ENCODE measurements at regions not wholly inside any gene's neighbourhood (a gene's known extent, or its start where the extent isn't known, plus 50 kb on each side); places are given as distances from the start of the nearest gene placed in this dataset.

DNA sequence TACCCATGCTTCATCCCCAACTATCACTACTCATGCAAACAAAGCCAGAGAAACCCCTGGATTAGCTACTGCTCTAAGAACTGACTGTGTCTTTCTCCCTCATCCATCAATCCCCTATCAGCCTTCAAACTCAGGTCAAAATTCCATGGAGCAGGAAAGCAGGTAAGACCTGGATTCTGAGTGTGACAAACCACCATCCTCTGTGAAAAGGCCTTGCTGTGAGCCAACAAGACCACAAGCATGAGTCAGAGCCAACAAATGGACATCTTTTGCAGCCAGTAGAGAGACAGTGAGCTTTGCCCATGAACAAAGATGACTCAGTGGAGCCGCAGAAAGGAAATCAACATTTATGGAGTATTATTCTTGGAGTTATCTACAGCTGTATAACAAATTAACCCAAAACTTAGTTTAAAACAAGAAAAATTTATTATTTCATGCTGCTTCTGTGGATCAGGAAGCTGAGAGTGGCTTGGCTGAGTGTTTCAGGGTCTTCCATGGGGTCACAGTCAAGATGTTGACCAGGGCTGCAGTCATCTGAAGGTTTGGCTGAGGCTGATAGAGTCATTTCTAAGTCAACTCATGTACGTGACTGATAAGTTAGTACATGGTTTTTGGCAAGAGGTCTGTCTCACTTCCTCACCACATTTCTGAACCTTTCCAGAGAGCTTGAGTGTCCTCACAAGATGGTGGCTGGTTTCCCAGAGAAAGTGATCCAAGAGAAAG is 61.1 kb downstream of the PITPNM2 start:
- TF ChIP-seq, protein P1, sequence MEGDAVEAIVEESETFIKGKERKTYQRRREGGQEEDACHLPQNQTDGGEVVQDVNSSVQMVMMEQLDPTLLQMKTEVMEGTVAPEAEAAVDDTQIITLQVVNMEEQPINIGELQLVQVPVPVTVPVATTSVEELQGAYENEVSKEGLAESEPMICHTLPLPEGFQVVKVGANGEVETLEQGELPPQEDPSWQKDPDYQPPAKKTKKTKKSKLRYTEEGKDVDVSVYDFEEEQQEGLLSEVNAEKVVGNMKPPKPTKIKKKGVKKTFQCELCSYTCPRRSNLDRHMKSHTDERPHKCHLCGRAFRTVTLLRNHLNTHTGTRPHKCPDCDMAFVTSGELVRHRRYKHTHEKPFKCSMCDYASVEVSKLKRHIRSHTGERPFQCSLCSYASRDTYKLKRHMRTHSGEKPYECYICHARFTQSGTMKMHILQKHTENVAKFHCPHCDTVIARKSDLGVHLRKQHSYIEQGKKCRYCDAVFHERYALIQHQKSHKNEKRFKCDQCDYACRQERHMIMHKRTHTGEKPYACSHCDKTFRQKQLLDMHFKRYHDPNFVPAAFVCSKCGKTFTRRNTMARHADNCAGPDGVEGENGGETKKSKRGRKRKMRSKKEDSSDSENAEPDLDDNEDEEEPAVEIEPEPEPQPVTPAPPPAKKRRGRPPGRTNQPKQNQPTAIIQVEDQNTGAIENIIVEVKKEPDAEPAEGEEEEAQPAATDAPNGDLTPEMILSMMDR (conservative IDR thresholded peaks at IDR 0.05) = no peak
- TF ChIP-seq EZH2 (IDR thresholded peaks at IDR 0.05; ENCODE audit: low read depth) = no peak
